SK-N-SH (cell line): ENCODE measurements at regions not wholly inside any gene's neighbourhood (a gene's known extent, or its start where the extent isn't known, plus 50 kb on each side); places are given as distances from the start of the nearest gene placed in this dataset.

ENCODE experiments used
- CTCF ChIA-PET: fragments of 300-600, 350-600 bp; formaldehyde crosslinking; extraction: SDS; loops from one replicate; lab custom pipeline; 2021; lab: Yijun Ruan, JAX
- POLR2A ChIA-PET: fragments of 350-600 bp; sonication (Branson Sonifier 250); formaldehyde crosslinking; extraction: SDS; loops from one replicate; lab custom pipeline; 2020; ENCODE audit warnings: antibody characterized with exemption, inconsistent platforms; lab: Yijun Ruan, JAX
- DNase-seq: peaks from one replicate; pipeline ENCODE4 v3.0.0; 2012
- H2AFZ ChIP-seq: fragments of 200-600 bp; sonication (generic); 2 replicates; pipeline ENCODE4 v1.8.1; 2016; ENCODE audit warnings: antibody characterized with exemption, mild to moderate bottlenecking, low read depth
- H3F3A ChIP-seq: fragments of 200-600 bp; sonication (generic); replicated peaks from 2 replicates; pipeline ENCODE3; 2016; ENCODE audit warnings: antibody characterized with exemption, mild to moderate bottlenecking; ENCODE audit not compliant: insufficient read depth
- H3K27ac ChIP-seq, 2 experiments: fragments of 200-500 bp in 1 of 2; fragments of 200-600 bp in 1 of 2; sonication (Bioruptor generic) in 1 of 2; sonication (generic), shearing (Covaris generic) in 1 of 2; 2 replicates each; pipeline versions ENCODE4 v1.5.1 to v1.6.1; 2014 to 2016; ENCODE audit warnings: low read depth in 2 of 2, inconsistent platforms in 1 of 2, low read length in 1 of 2, mild to moderate bottlenecking in 1 of 2, mixed read lengths in 1 of 2
- H3K27me3 ChIP-seq: fragments of 200-600 bp; sonication (generic), shearing (Covaris generic); 2 replicates; pipeline ENCODE4 v1.6.1; 2016; ENCODE audit warnings: mixed run types; ENCODE audit not compliant: insufficient read depth
- H3K36me3 ChIP-seq, 2 experiments: fragments of 200-500 bp in 1 of 2; fragments of 200-600 bp in 1 of 2; sonication (Bioruptor generic) in 1 of 2; sonication (generic) in 1 of 2; replicated peaks in 1 of 2; 2 replicates each; pipeline versions ENCODE3 to v1.5.1; 2014 to 2016; ENCODE audit warnings: low read length in 1 of 2, mild to moderate bottlenecking in 1 of 2; ENCODE audit not compliant: insufficient read depth in 2 of 2, control insufficient read depth in 1 of 2
- H3K4me1 ChIP-seq, 2 experiments: fragments of 200-500 bp in 1 of 2; fragments of 200-600 bp in 1 of 2; sonication (Bioruptor generic) in 1 of 2; sonication (generic), shearing (Covaris generic) in 1 of 2; 2 replicates each; pipeline versions ENCODE4 v1.5.1 to v1.6.1; 2014 to 2016; ENCODE audit warnings: low read depth in 1 of 2, low read length in 1 of 2, mixed run types in 1 of 2; ENCODE audit not compliant: insufficient read depth in 2 of 2, control insufficient read depth in 1 of 2
- H3K4me2 ChIP-seq: fragments of 200-600 bp; sonication (generic), shearing (Covaris generic); 2 replicates; pipeline ENCODE4 v1.6.1; 2017; ENCODE audit warnings: mixed run types
- H3K4me3 ChIP-seq, 2 experiments: fragments of 200-500 bp in 1 of 2; fragments of 200-600 bp in 1 of 2; sonication (Bioruptor generic) in 1 of 2; sonication (generic), shearing (Covaris generic) in 1 of 2; 2 replicates each; pipeline versions ENCODE4 v1.5.1 to v1.8.1; 2014 to 2016; ENCODE audit warnings: low read depth in 2 of 2, inconsistent platforms in 1 of 2, low read length in 1 of 2, mild to moderate bottlenecking in 1 of 2, mixed read lengths in 1 of 2, moderate library complexity in 1 of 2
- H3K79me2 ChIP-seq: fragments of 200-600 bp; sonication (generic); 2 replicates; pipeline ENCODE4 v1.8.1; 2017; ENCODE audit warnings: mild to moderate bottlenecking; ENCODE audit not compliant: insufficient read depth
- H3K9ac ChIP-seq: fragments of 200-600 bp; sonication (generic); 2 replicates; pipeline ENCODE4 v1.6.1; 2017; ENCODE audit warnings: mixed run types
- H3K9me2 ChIP-seq: fragments of 200-600 bp; sonication (generic); 2 replicates; pipeline ENCODE4 v1.6.1; 2017; ENCODE audit warnings: mixed run types
- H3K9me3 ChIP-seq: fragments of 200-600 bp; sonication (generic); 2 replicates; pipeline ENCODE4 v1.6.1; 2017; ENCODE audit warnings: mixed run types, mild to moderate bottlenecking, moderate library complexity
- H4K20me1 ChIP-seq: fragments of 200-600 bp; sonication (generic); 2 replicates; pipeline ENCODE4 v1.6.1; 2017; ENCODE audit warnings: mild to moderate bottlenecking, mixed run types; ENCODE audit not compliant: insufficient read depth
- CHD2 ChIP-seq: fragments of 150-350 bp; IDR thresholded peaks from 2 replicates; pipeline ENCODE4 v1.6.1; 2018; ENCODE audit warnings: low read length; ENCODE audit not compliant: partially characterized antibody
- CTCF ChIP-seq: fragments of 200-600 bp; sonication (generic); IDR thresholded peaks from 2 replicates; pipeline ENCODE4 v1.6.1; 2017; ENCODE audit warnings: antibody characterized with exemption, mild to moderate bottlenecking, moderate library complexity
- EP300 ChIP-seq, 2 experiments: IDR thresholded peaks; 2 replicates each; pipeline versions ENCODE4 v1.4.0 to v1.6.1; 2012; ENCODE audit warnings: borderline replicate concordance in 1 of 2, low read depth in 1 of 2, low read length in 1 of 2
- EZH2phosphoT487 ChIP-seq: fragments of 200-600 bp; sonication (generic); IDR thresholded peaks from 2 replicates; pipeline ENCODE4 v1.6.1; 2017; ENCODE audit warnings: low read depth, mixed run types, mild to moderate bottlenecking, antibody characterized with exemption, moderate library complexity, borderline replicate concordance
- FOXJ3 ChIP-seq: sonication (generic); formaldehyde crosslinking; IDR thresholded peaks from 2 replicates; pipeline ENCODE4 v1.5.1; 2020; ENCODE audit warnings: mild to moderate bottlenecking, missing genetic modification reagents
- FOXM1 ChIP-seq: IDR thresholded peaks from 2 replicates; pipeline ENCODE4 v1.4.0; 2012; ENCODE audit warnings: low read depth, mild to moderate bottlenecking
- GABPA ChIP-seq: IDR thresholded peaks from 2 replicates; pipeline ENCODE4 v1.4.0; 2012; ENCODE audit warnings: low read depth, mild to moderate bottlenecking
- GATA2 ChIP-seq: sonication (generic); formaldehyde crosslinking; IDR thresholded peaks from 2 replicates; pipeline ENCODE4 v1.5.0; 2020; ENCODE audit warnings: mild to moderate bottlenecking, missing genetic modification reagents
- IRF3 ChIP-seq: fragments of 150-350 bp; IDR thresholded peaks from 2 replicates; pipeline ENCODE4 v1.6.1; 2016; ENCODE audit warnings: mild to moderate bottlenecking, low read depth, low read length
- JUND ChIP-seq: IDR thresholded peaks from 2 replicates; pipeline ENCODE4 v1.4.0; 2012
- MAX ChIP-seq: IDR thresholded peaks from 2 replicates; pipeline ENCODE4 v1.4.0; 2012; ENCODE audit warnings: low read depth
- MXI1 ChIP-seq: IDR thresholded peaks from 2 replicates; pipeline ENCODE4 v1.6.1; 2012; ENCODE audit warnings: mild to moderate bottlenecking, low read depth, low read length, improper control_type of control experiment
- NFIC ChIP-seq: IDR thresholded peaks from 2 replicates; pipeline ENCODE4 v1.4.0; 2012; ENCODE audit warnings: borderline replicate concordance
- PBX3 ChIP-seq: IDR thresholded peaks from 2 replicates; pipeline ENCODE4; 2012
- RAD21 ChIP-seq: IDR thresholded peaks from 2 replicates; pipeline ENCODE4 v1.6.1; 2012; ENCODE audit warnings: mild to moderate bottlenecking, low read length
- RFX5 ChIP-seq: IDR thresholded peaks from 2 replicates; pipeline ENCODE4 v1.6.1; 2012; ENCODE audit warnings: mild to moderate bottlenecking, improper control_type of control experiment, low read length
- SIN3A ChIP-seq: IDR thresholded peaks from 2 replicates; pipeline ENCODE4 v1.6.1; 2012; ENCODE audit warnings: low read depth, mild to moderate bottlenecking, low read length, moderate library complexity, borderline replicate concordance
- SMC3 ChIP-seq: IDR thresholded peaks from 2 replicates; pipeline ENCODE4 v1.6.1; 2012; ENCODE audit warnings: low read depth, low read length, improper control_type of control experiment
- TAF1 ChIP-seq: IDR thresholded peaks from 2 replicates; pipeline ENCODE4 v1.6.1; 2012; ENCODE audit warnings: low read depth, mild to moderate bottlenecking, low read length, moderate library complexity, borderline replicate concordance
- USF1 ChIP-seq: IDR thresholded peaks from 2 replicates; pipeline ENCODE4 v1.4.0; 2012; ENCODE audit warnings: low read depth, borderline replicate concordance
- YY1 ChIP-seq: IDR thresholded peaks from 2 replicates; pipeline ENCODE4 v1.4.0; 2012; ENCODE audit warnings: low read depth, mild to moderate bottlenecking
- WGBS: methylation state at CpG from one replicate; pipeline ENCODE4 v1.1.6; 2017; ENCODE audit warnings: low lambda C conversion rate; 5-methylcytosine and 5-hydroxymethylcytosine counted together

- H3K9me2 ChIP-seq, result no peaks in the 10 kb centered on the region
- no peak overlapping the region for H3K4me2 ChIP-seq
- H3K4me3 ChIP-seq, result no peak overlapping the region
- H3K36me3 ChIP-seq, result no peaks in the 10 kb centered on the region
- H3K9me3 ChIP-seq, result no peaks in the 10 kb centered on the region
- H3K27ac ChIP-seq, result no peak overlapping the region
- H4K20me1 ChIP-seq, result no peaks in the 10 kb centered on the region
- no peaks in the 10 kb centered on the region for H3K79me2 ChIP-seq
- POLR2A ChIA-PET, result no interaction called here
- peaks cover 6 to 7% of the 10 kb centered on the region in 2 experiments; a peak in 3 of 4 replicates for H3K4me1 ChIP-seq
- no peaks in the 10 kb centered on the region for H3K27me3 ChIP-seq
- H2AFZ ChIP-seq, result no peak overlapping the region
- DNase-seq, result no peak
- TF ChIP-seq GATA2 (CRISPR knock-in tag) (no peak), MAX (no peak)
- 81% methylated on average over 3 of the region's 3 CpGs for WGBS
- CTCF ChIA-PET, result no interaction called here
- no peak overlapping the region for H3K9ac ChIP-seq
- no peaks in the 10 kb centered on the region for H3F3A ChIP-seq
Measured at GRCh38 chr9:87077986-87078385, 130.7 kb upstream of the GAS1 start.

- ChIA-PET POLR2A (no interaction called here), CTCF (interaction anchor here (0.6 to 1.9 kb wide), 20 partner anchors 11 to 667 kb away, joined by 3 to 14 read pairs (median 3); partner anchors contain the start of gene GAS1)
- Histone ChIP-seq H3K4me2 (0 out of 2 replicates have a peak overlapping the region, but pooled peaks have one; percentile 23), H3K9me3 (no peaks in the 10 kb centered on the region), H3F3A (no peaks in the 10 kb centered on the region), H3K4me1 (peaks cover 6 to 7% of the 10 kb centered on the region in 2 experiments; a peak in 3 of 4 replicates), H3K9me2 (no peaks in the 10 kb centered on the region), H3K27me3 (no peaks in the 10 kb centered on the region), H3K79me2 (no peaks in the 10 kb centered on the region), H4K20me1 (no peaks in the 10 kb centered on the region), H2AFZ (peak overlapping the region; percentile 21; the same call in 1 of the 2 replicates), H3K27ac (peak overlapping the region; percentile 31 to 89; a peak in 3 of 4 replicates), H3K9ac (no peak overlapping the region), H3K4me3 (no peak overlapping the region), H3K36me3 (no peaks in the 10 kb centered on the region)
- peak; percentile 67 for DNase-seq
- WGBS, result 9% methylated on average over 7 of the region's 7 CpGs
- no peak for TF ChIP-seq USF1
- TF ChIP-seq MXI1, result no peak
- peak; percentile 88 for TF ChIP-seq JUND
- no peak for TF ChIP-seq IRF3
- peak; percentile 93 to 95 for TF ChIP-seq EP300 (IDR thresholded peaks at IDR 0.05; ENCODE audit: borderline replicate concordance in 1 of 2, low read depth in 1 of 2, low read length in 1 of 2)
- TF ChIP-seq SMC3, result peak; percentile 65
- no peak for TF ChIP-seq TAF1
- TF ChIP-seq RFX5, result 0 out of 2 replicates have a peak, but pooled peaks have one; percentile 4
- TF ChIP-seq GABPA, result no peak
- TF ChIP-seq NFIC, result peak; percentile 84
- no peak for TF ChIP-seq YY1
- peak; percentile 4; the same call in 1 of the 2 replicates for TF ChIP-seq SIN3A
- no peak for TF ChIP-seq CHD2
- TF ChIP-seq FOXJ3 (CRISPR knock-in tag), result 0 out of 2 replicates have a peak, but pooled peaks have one; percentile 41
- TF ChIP-seq EZH2phosphoT487, result no peak
- peak; percentile 50 for TF ChIP-seq CTCF
- peak; percentile 31; the same call in 1 of the 2 replicates for TF ChIP-seq MAX
- TF ChIP-seq PBX3, result peak; percentile 93
- TF ChIP-seq FOXM1, result peak; percentile 97
- TF ChIP-seq GATA2 (CRISPR knock-in tag), result peak; percentile 89
- TF ChIP-seq RAD21, result peak; percentile 76
Measured at GRCh38 chr9:87080512-87081264, 133.4 kb upstream of the GAS1 start.
